ENCODE measurements at regions not wholly inside any gene's neighbourhood (a gene's known extent, or its start where the extent isn't known, plus 50 kb on each side); places are given as distances from the start of the nearest gene placed in this dataset.

GRCh38 chr1:3968851-3969250, 68.8 kb upstream of the C1orf174 start:
- TF ChIP-seq POLR2A (IDR thresholded peaks at IDR 0.05; ENCODE audit: low read depth, low read length) (no peak), POLR2AphosphoS5 (IDR thresholded peaks at IDR 0.05; ENCODE audit: low read depth, low read length) (no peak), TAF1 (IDR thresholded peaks at IDR 0.05; ENCODE audit: low read depth, low read length) (no peak)
